HCT116 (cell line): ENCODE measurements at regions not wholly inside any gene's neighbourhood (a gene's known extent, or its start where the extent isn't known, plus 50 kb on each side); places are given as distances from the start of the nearest gene placed in this dataset.

Experiments used
- ATAC-seq: fragments of 200-7000 bp; cut with Tn5 transposase; 2 replicates; pipeline ENCODE4 v1.9.1; 2020; ENCODE audit warnings: mild to moderate bottlenecking, moderate library complexity
- BruUV-seq: library from RNA; stranded (reverse); fragments of 400-500 nt; replicated peaks from 2 replicates; lab custom pipeline; 2021; lab: Mats Ljungman, UMichigan
- CTCF ChIA-PET: fragments of 300-600 bp; sonication (Branson Sonifier 250); formaldehyde crosslinking; loops from one replicate; lab custom pipeline; 2021; ENCODE audit warnings: antibody characterized with exemption; lab: Charles Lee
- POLR2A ChIA-PET: fragments of 300-600, 350-600 bp; sonication (Branson Sonifier 250); formaldehyde crosslinking; loops from one replicate; lab custom pipeline; 2021; ENCODE audit warnings: antibody characterized with exemption; lab: Charles Lee
- RAD21 ChIA-PET, 2 experiments: fragments of 300-600 bp; sonication (Branson Sonifier 250); formaldehyde crosslinking; loops; one replicate each; lab custom pipeline; 2023; ENCODE audit warnings: low total read pairs in 2 of 2; ENCODE audit not compliant: uncharacterized antibody in 2 of 2, unreplicated experiment in 2 of 2, low non-redundant PET in 1 of 2; lab: Charles Lee
- DNase-seq: peaks from one replicate; pipeline ENCODE4 v3.0.0-alpha.2; 2010; ENCODE audit warnings: low read depth, low spot score
- H2AFZ ChIP-seq: fragments of 200-600 bp; shearing (Covaris generic), sonication (generic); 2 replicates; pipeline ENCODE4 v1.6.1; 2017; ENCODE audit warnings: low read depth, mixed run types, mixed read lengths, antibody characterized with exemption, low read length; ENCODE audit not compliant: poor library complexity, severe bottlenecking
- H3K27ac ChIP-seq: 2 replicates; pipeline ENCODE4 v1.5.1; 2012; ENCODE audit warnings: low read depth, low read length
- H3K27me3 ChIP-seq: fragments of 200-600 bp; sonication (generic); 2 replicates; pipeline ENCODE4 v1.6.1; 2016; ENCODE audit warnings: mixed run types, low read length, mixed read lengths; ENCODE audit not compliant: insufficient read depth
- H3K36me3 ChIP-seq, 2 experiments: fragments of 200-500 bp in 1 of 2; fragments of 200-600 bp in 1 of 2; sonication (Bioruptor generic) in 1 of 2; sonication (generic) in 1 of 2; 2 replicates each; pipeline versions ENCODE4 v1.5.1 to v1.6.1; 2014 to 2016; ENCODE audit warnings: low read length in 2 of 2, inconsistent platforms in 1 of 2, mixed read lengths in 1 of 2, mixed run types in 1 of 2; ENCODE audit not compliant: insufficient read depth in 2 of 2, control insufficient read depth in 1 of 2
- H3K4me1 ChIP-seq, 2 experiments: fragments of 200-600 bp in 1 of 2; sonication (generic) in 1 of 2; 2 replicates each; pipeline versions ENCODE4 v1.5.1 to v1.6.1; 2012 to 2017; ENCODE audit warnings: low read length in 2 of 2, inconsistent platforms in 1 of 2, mild to moderate bottlenecking in 1 of 2, mixed read lengths in 1 of 2, mixed run types in 1 of 2, moderate library complexity in 1 of 2; ENCODE audit not compliant: insufficient read depth in 2 of 2, control insufficient read depth in 1 of 2
- H3K4me2 ChIP-seq: fragments of 200-600 bp; sonication (generic); 2 replicates; pipeline ENCODE4 v1.6.1; 2017; ENCODE audit warnings: mixed run types, low read length, mixed read lengths
- H3K4me3 ChIP-seq, 2 experiments: fragments of 200-600 bp in 1 of 2; sonication (generic) in 1 of 2; replicated peaks in 1 of 2; 2 replicates each; pipeline ENCODE4 v1.5.1; 2011 to 2016; ENCODE audit warnings: low read length in 2 of 2, control low read depth in 1 of 2, low read depth in 1 of 2, mild to moderate bottlenecking in 1 of 2, mixed read lengths in 1 of 2, mixed run types in 1 of 2
- H3K79me2 ChIP-seq: fragments of 200-600 bp; sonication (generic); 2 replicates; pipeline ENCODE4 v1.6.1; 2017; ENCODE audit warnings: mild to moderate bottlenecking, mixed run types, low read length, moderate library complexity, mixed read lengths; ENCODE audit not compliant: insufficient read depth
- H3K9ac ChIP-seq: fragments of 200-600 bp; sonication (generic); 2 replicates; pipeline ENCODE4 v1.6.1; 2016; ENCODE audit warnings: low read length, mixed read lengths
- H3K9me2 ChIP-seq: fragments of 200-600 bp; sonication (generic), shearing (Covaris generic); 2 replicates; pipeline ENCODE4 v1.6.1; 2017; ENCODE audit warnings: mixed run types, mild to moderate bottlenecking, moderate library complexity; ENCODE audit not compliant: insufficient read depth
- H3K9me3 ChIP-seq, 2 experiments: fragments of 200-500 bp in 1 of 2; fragments of 200-600 bp in 1 of 2; sonication (Bioruptor generic) in 1 of 2; sonication (generic) in 1 of 2; 2 replicates each; pipeline ENCODE4 v1.6.1; 2014 to 2017; ENCODE audit warnings: low read length in 2 of 2, mixed read lengths in 2 of 2, inconsistent platforms in 1 of 2, low read depth in 1 of 2, mild to moderate bottlenecking in 1 of 2, mixed run types in 1 of 2, moderate library complexity in 1 of 2; ENCODE audit not compliant: control insufficient read depth in 1 of 2, insufficient read depth in 1 of 2
- H4K20me1 ChIP-seq: fragments of 200-600 bp; sonication (generic), shearing (Covaris generic); 2 replicates; pipeline ENCODE4 v1.6.1; 2017; ENCODE audit warnings: mixed run types, mild to moderate bottlenecking, moderate library complexity; ENCODE audit not compliant: insufficient read depth
- CEBPB ChIP-seq: IDR thresholded peaks from 2 replicates; pipeline ENCODE4 v1.6.1; 2012; ENCODE audit warnings: low read depth
- EZH2phosphoT487 ChIP-seq: fragments of 200-600 bp; IDR thresholded peaks from 2 replicates; pipeline ENCODE4 v1.6.1; 2018; ENCODE audit warnings: antibody characterized with exemption, borderline replicate concordance
- FOSL1 ChIP-seq: IDR thresholded peaks from 2 replicates; pipeline ENCODE4 v1.6.1; 2012; ENCODE audit warnings: low read depth
- JUND ChIP-seq: IDR thresholded peaks from 2 replicates; pipeline ENCODE4 v1.6.1; 2012
- POLR2AphosphoS5 ChIP-seq: IDR thresholded peaks from 2 replicates; pipeline ENCODE4 v1.6.1; 2011; ENCODE audit warnings: mild to moderate bottlenecking, low read depth, low read length, moderate library complexity
- SP1 ChIP-seq: IDR thresholded peaks from 2 replicates; pipeline ENCODE4 v1.6.1; 2012; ENCODE audit warnings: low read depth
- SRF ChIP-seq: IDR thresholded peaks from 2 replicates; pipeline ENCODE4 v1.6.1; 2012; ENCODE audit warnings: low read depth
- YY1 ChIP-seq: IDR thresholded peaks from 2 replicates; pipeline ENCODE4 v1.6.1; 2011; ENCODE audit warnings: low read length, low read depth, moderate library complexity, mild to moderate bottlenecking; ENCODE audit not compliant: insufficient replicate concordance; ENCODE audit errors: extremely low read depth
- ZFX ChIP-seq: fragments of 450-650 bp; IDR thresholded peaks from 2 replicates; pipeline ENCODE4 v1.6.1; 2017
- ZNF274 ChIP-seq: fragments of 200-500 bp; sonication (Bioruptor generic); IDR thresholded peaks from 2 replicates; pipeline ENCODE4 v1.6.1; 2014; ENCODE audit warnings: mild to moderate bottlenecking, low read depth, low read length, inconsistent platforms
- intact Hi-C: fragments of 100-400 bp; cut with micrococcal nuclease; formaldehyde crosslinking; loops from 2 replicates; pipeline ENCODE4 v1.10.0; 2022
- TF ChIP-seq, protein P1 (sequence below): IDR thresholded peaks from 2 replicates; pipeline ENCODE4 v1.6.1; 2012
- TF ChIP-seq, protein P2 (sequence below): IDR thresholded peaks from 2 replicates; pipeline ENCODE4 v1.6.1; 2012
- TF ChIP-seq, protein P3 (sequence below): IDR thresholded peaks from 2 replicates; pipeline ENCODE4 v1.6.1; 2011; ENCODE audit warnings: mild to moderate bottlenecking, low read length, moderate library complexity; ENCODE audit not compliant: insufficient replicate concordance; ENCODE audit errors: extremely low read depth

DNA sequence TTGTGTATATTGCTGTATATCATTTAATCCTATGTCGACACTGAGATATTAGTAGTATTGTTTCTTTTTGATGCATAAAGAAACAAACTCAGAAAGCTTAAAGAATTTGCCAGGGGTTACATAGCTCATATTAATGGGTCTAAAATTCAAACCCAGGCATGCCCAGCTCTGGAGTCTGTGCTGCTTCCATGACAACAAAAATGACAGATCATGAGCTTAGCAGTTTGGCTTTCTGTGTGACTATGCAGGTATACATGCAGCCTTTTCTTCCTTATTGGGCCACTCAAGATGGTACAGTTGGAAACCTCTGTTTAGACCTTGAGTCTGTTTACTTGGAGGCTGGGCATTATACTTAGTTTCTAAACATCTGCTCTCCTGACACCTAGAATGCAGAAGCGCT is 220.5 kb upstream of the TENM4 start:
- no peaks in the 10 kb centered on the region for H3K9me2 ChIP-seq
- ATAC-seq (no peak), DNase-seq (no peak)
- no peaks in the 10 kb centered on the region for H4K20me1 ChIP-seq
- intact Hi-C loops: no loop called here
- no peaks in the 10 kb centered on the region for H3K4me1 ChIP-seq
- H3K79me2 ChIP-seq: no peaks in the 10 kb centered on the region
- peaks cover 0 to 5% of the 10 kb centered on the region in 2 experiments; a peak in 1 of 4 replicates for H3K9me3 ChIP-seq
- BruUV-seq: no TSS peak
- ChIA-PET RAD21 (no interaction called here), POLR2A (no interaction called here), CTCF (no interaction called here)
- H3K9ac ChIP-seq: no peak overlapping the region
- H3K27me3 ChIP-seq: no peaks in the 10 kb centered on the region
- no peak overlapping the region for H3K4me2 ChIP-seq
- H2AFZ ChIP-seq: no peak overlapping the region
- TF ChIP-seq JUND: no peak
- TF ChIP-seq CEBPB: no peak
- TF ChIP-seq, protein P1, sequence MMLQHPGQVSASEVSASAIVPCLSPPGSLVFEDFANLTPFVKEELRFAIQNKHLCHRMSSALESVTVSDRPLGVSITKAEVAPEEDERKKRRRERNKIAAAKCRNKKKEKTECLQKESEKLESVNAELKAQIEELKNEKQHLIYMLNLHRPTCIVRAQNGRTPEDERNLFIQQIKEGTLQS: no peak
- TF ChIP-seq EZH2phosphoT487: no peak
- TF ChIP-seq YY1: no peak
- TF ChIP-seq SP1: no peak
- TF ChIP-seq, protein P2, sequence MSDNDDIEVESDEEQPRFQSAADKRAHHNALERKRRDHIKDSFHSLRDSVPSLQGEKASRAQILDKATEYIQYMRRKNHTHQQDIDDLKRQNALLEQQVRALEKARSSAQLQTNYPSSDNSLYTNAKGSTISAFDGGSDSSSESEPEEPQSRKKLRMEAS: no peak
- TF ChIP-seq ZNF274: no peak
- no peak for TF ChIP-seq ZFX
- TF ChIP-seq SRF: no peak
- TF ChIP-seq POLR2AphosphoS5: no peak
- TF ChIP-seq, protein P3, sequence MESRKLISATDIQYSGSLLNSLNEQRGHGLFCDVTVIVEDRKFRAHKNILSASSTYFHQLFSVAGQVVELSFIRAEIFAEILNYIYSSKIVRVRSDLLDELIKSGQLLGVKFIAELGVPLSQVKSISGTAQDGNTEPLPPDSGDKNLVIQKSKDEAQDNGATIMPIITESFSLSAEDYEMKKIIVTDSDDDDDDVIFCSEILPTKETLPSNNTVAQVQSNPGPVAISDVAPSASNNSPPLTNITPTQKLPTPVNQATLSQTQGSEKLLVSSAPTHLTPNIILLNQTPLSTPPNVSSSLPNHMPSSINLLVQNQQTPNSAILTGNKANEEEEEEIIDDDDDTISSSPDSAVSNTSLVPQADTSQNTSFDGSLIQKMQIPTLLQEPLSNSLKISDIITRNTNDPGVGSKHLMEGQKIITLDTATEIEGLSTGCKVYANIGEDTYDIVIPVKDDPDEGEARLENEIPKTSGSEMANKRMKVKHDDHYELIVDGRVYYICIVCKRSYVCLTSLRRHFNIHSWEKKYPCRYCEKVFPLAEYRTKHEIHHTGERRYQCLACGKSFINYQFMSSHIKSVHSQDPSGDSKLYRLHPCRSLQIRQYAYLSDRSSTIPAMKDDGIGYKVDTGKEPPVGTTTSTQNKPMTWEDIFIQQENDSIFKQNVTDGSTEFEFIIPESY: no peak
- no peak for TF ChIP-seq FOSL1
- TF ChIP-seq, all 23 proteins: peak for 0
- Histone ChIP-seq H3K36me3 (no peaks in the 10 kb centered on the region), H3K27ac (no peak overlapping the region), H3K4me3 (no peak overlapping the region)
